GM19043 (cell line): ENCODE measurements at regions not wholly inside any gene's neighbourhood (a gene's known extent, or its start where the extent isn't known, plus 50 kb on each side); places are given as distances from the start of the nearest gene placed in this dataset.

ENCODE experiments used
- ATAC-seq: cut with Tn5 transposase; IDR thresholded peaks from one replicate; pipeline ENCODE4 v1.9.1; 2021; ENCODE audit warnings: low read depth; ENCODE audit not compliant: unreplicated experiment

- no peak for ATAC-seq
These were observed 219.6 kb upstream of the GPR26 start for GRCh38 chr10:123446449-123447156.

- no peak for ATAC-seq
These were observed 216.8 kb upstream of the GPR26 start for GRCh38 chr10:123449234-123449962.

GRCh38 chr10:123450956-123451605, 215.1 kb upstream of the GPR26 start:
- no peak for ATAC-seq

- ATAC-seq: no peak
These were observed 214.4 kb upstream of the GPR26 start for GRCh38 chr10:123451618-123452245.

- ATAC-seq: no peak
These were observed 211.2 kb upstream of the GPR26 start for GRCh38 chr10:123454987-123455386.

- ATAC-seq: no peak
These were observed 210.3 kb upstream of the GPR26 start for GRCh38 chr10:123455861-123456260.

- no peak for ATAC-seq
These were observed 207.2 kb upstream of the GPR26 start for GRCh38 chr10:123458933-123459332.

GRCh38 chr10:123459371-123460091, 206.6 kb upstream of the GPR26 start:
- no peak for ATAC-seq

GRCh38 chr10:123462246-123462645, 203.9 kb upstream of the GPR26 start:
- ATAC-seq: no peak

- ATAC-seq: no peak
These were observed 203.4 kb upstream of the GPR26 start for GRCh38 chr10:123462756-123463155.

- no peak for ATAC-seq
These were observed 203.0 kb upstream of the GPR26 start for GRCh38 chr10:123463181-123463580.

GRCh38 chr10:123463698-123464097, 202.5 kb upstream of the GPR26 start:
- ATAC-seq: no peak

- no peak for ATAC-seq
These were observed 201.5 kb upstream of the GPR26 start for GRCh38 chr10:123464430-123465323.

GRCh38 chr10:123470336-123470921, 195.7 kb upstream of the GPR26 start:
- no peak for ATAC-seq

GRCh38 chr10:123471811-123472210, 194.3 kb upstream of the GPR26 start:
- no peak for ATAC-seq

GRCh38 chr10:123472606-123473005, 193.5 kb upstream of the GPR26 start:
- ATAC-seq: no peak

GRCh38 chr10:123474700-123475099, 191.5 kb upstream of the GPR26 start:
- ATAC-seq: no peak

GRCh38 chr10:123475466-123475865, 190.7 kb upstream of the GPR26 start:
- ATAC-seq: no peak

- no peak for ATAC-seq
These were observed 188.0 kb upstream of the GPR26 start for GRCh38 chr10:123478116-123478515.
